IMR-90 (cell line): ENCODE measurements at regions not wholly inside any gene's neighbourhood (a gene's known extent, or its start where the extent isn't known, plus 50 kb on each side); places are given as distances from the start of the nearest gene placed in this dataset.

ENCODE experiments used
- ATAC-seq: fragments of 200-7000 bp; cut with Tn5 transposase; 2 replicates; pipeline ENCODE4 v1.9.1; 2020; ENCODE audit warnings: low read depth, mild to moderate bottlenecking, moderate library complexity
- BruUV-seq: library from RNA; stranded (reverse); fragments of 400-500 nt; replicated peaks from 2 replicates; lab custom pipeline; 2021; lab: Mats Ljungman, UMichigan
- CTCF ChIA-PET: fragments of 300-600 bp; formaldehyde crosslinking; extraction: SDS; loops from one replicate; lab custom pipeline; 2021; ENCODE audit warnings: antibody characterized with exemption; lab: Yijun Ruan, JAX
- POLR2A ChIA-PET: fragments of 300-600 bp; sonication (Branson Sonifier 250); formaldehyde crosslinking; loops from one replicate; lab custom pipeline; 2022; ENCODE audit warnings: antibody characterized with exemption; ENCODE audit not compliant: unreplicated experiment; lab: Charles Lee
- DNase-seq: peaks from one replicate; pipeline ENCODE4 v3.0.0; 2013
- H2AFZ ChIP-seq: replicated peaks from 2 replicates; pipeline ENCODE3; 2013; ENCODE audit warnings: low read length, mild to moderate bottlenecking; ENCODE audit not compliant: poor library complexity
- H2AK5ac ChIP-seq: 2 replicates; pipeline ENCODE4 v1.6.1; 2013; ENCODE audit warnings: low read depth, low read length, inconsistent platforms
- H2AK9ac ChIP-seq: replicated peaks from 2 replicates; pipeline ENCODE3; 2013; ENCODE audit warnings: mild to moderate bottlenecking, low read depth, low read length, moderate library complexity; ENCODE audit not compliant: poor library complexity
- H2BK120ac ChIP-seq: 2 replicates; pipeline ENCODE4 v1.6.1; 2013; ENCODE audit warnings: low read depth, low read length, inconsistent platforms
- H2BK15ac ChIP-seq: 3 replicates; pipeline ENCODE4 v1.6.1; 2013; ENCODE audit warnings: low read depth, low read length, inconsistent platforms
- H2BK20ac ChIP-seq: 2 replicates; pipeline ENCODE4 v1.6.1; 2013; ENCODE audit warnings: low read depth, mild to moderate bottlenecking, inconsistent platforms, low read length, moderate library complexity
- H2BK5ac ChIP-seq: 2 replicates; pipeline ENCODE4 v1.6.1; 2013; ENCODE audit warnings: mild to moderate bottlenecking, low read depth, low read length, inconsistent platforms; ENCODE audit not compliant: poor library complexity, severe bottlenecking
- H3K14ac ChIP-seq: replicated peaks from 2 replicates; pipeline ENCODE4 v1.6.1; 2013; ENCODE audit warnings: low read depth, low read length, inconsistent platforms
- H3K18ac ChIP-seq: 2 replicates; pipeline ENCODE4 v1.6.1; 2013; ENCODE audit warnings: low read depth, low read length, control low read depth
- H3K23ac ChIP-seq: 2 replicates; pipeline ENCODE4 v1.6.1; 2013; ENCODE audit warnings: low read depth, low read length, inconsistent platforms
- H3K27ac ChIP-seq: 2 replicates; pipeline ENCODE4 v1.5.1; 2013; ENCODE audit warnings: mild to moderate bottlenecking, control low read depth, low read length; ENCODE audit not compliant: insufficient read depth
- H3K27me3 ChIP-seq: 2 replicates; pipeline ENCODE4 v1.6.1; 2013; ENCODE audit warnings: low read length; ENCODE audit not compliant: control insufficient read depth, insufficient read depth
- H3K36me3 ChIP-seq: 2 replicates; pipeline ENCODE4 v1.6.1; 2013; ENCODE audit warnings: low read length, mixed read lengths; ENCODE audit not compliant: control insufficient read depth, insufficient read depth
- H3K4ac ChIP-seq: 2 replicates; pipeline ENCODE4 v1.6.1; 2013; ENCODE audit warnings: low read depth, low read length, inconsistent platforms
- H3K4me1 ChIP-seq: 2 replicates; pipeline ENCODE4 v1.6.1; 2013; ENCODE audit warnings: low read length, mixed read lengths; ENCODE audit not compliant: control insufficient read depth, insufficient read depth
- H3K4me2 ChIP-seq: 2 replicates; pipeline ENCODE4 v1.6.1; 2013; ENCODE audit warnings: low read depth, mild to moderate bottlenecking, control low read depth, low read length, moderate library complexity
- H3K4me3 ChIP-seq: 2 replicates; pipeline ENCODE4 v1.5.1; 2013; ENCODE audit warnings: low read depth, mild to moderate bottlenecking, control low read depth, low read length, moderate library complexity; ENCODE audit not compliant: insufficient read depth
- H3K56ac ChIP-seq: 2 replicates; pipeline ENCODE4 v1.6.1; 2013; ENCODE audit warnings: low read length, inconsistent platforms; ENCODE audit not compliant: insufficient read depth; ENCODE audit errors: extremely low read depth
- H3K79me1 ChIP-seq, 2 experiments: 2 replicates each; pipeline ENCODE4 v1.6.1; 2013; ENCODE audit warnings: low read length in 2 of 2, inconsistent platforms in 1 of 2, low read depth in 1 of 2
- H3K9ac ChIP-seq: 2 replicates; pipeline ENCODE4 v1.6.1; 2013; ENCODE audit warnings: low read depth, low read length, control low read depth
- H3K9me1 ChIP-seq: 2 replicates; pipeline ENCODE4 v1.6.1; 2013; ENCODE audit warnings: low read length, inconsistent platforms; ENCODE audit not compliant: insufficient read depth
- H3K9me3 ChIP-seq: 2 replicates; pipeline ENCODE4 v1.6.1; 2013; ENCODE audit warnings: low read length; ENCODE audit not compliant: control insufficient read depth, insufficient read depth
- H4K20me1 ChIP-seq: 2 replicates; pipeline ENCODE4 v1.6.1; 2013; ENCODE audit warnings: low read length, inconsistent platforms; ENCODE audit not compliant: insufficient read depth
- H4K5ac ChIP-seq: 2 replicates; pipeline ENCODE4 v1.6.1; 2013; ENCODE audit warnings: mild to moderate bottlenecking, low read depth, low read length, control low read depth
- H4K8ac ChIP-seq, 2 experiments: 2 replicates each; pipeline ENCODE4 v1.6.1; 2013; ENCODE audit warnings: low read depth in 2 of 2, low read length in 2 of 2, control low read depth in 1 of 2, inconsistent platforms in 1 of 2
- H4K91ac ChIP-seq: 2 replicates; pipeline ENCODE4 v1.6.1; 2013; ENCODE audit warnings: low read depth, low read length, inconsistent platforms; ENCODE audit not compliant: insufficient read depth
- BHLHE40 ChIP-seq: fragments of 150-350 bp; IDR thresholded peaks from 2 replicates; pipeline ENCODE4 v1.6.1; 2016; ENCODE audit warnings: mild to moderate bottlenecking, low read depth, low read length
- CEBPB ChIP-seq: IDR thresholded peaks from 2 replicates; pipeline ENCODE4 v1.6.1; 2012; ENCODE audit warnings: low read depth, low read length, improper control_type of control experiment
- CHD1 ChIP-seq: IDR thresholded peaks from 2 replicates; pipeline ENCODE4 v1.6.1; 2012; ENCODE audit warnings: low read depth, low read length, improper control_type of control experiment
- CTCF ChIP-seq: conservative IDR thresholded peaks from 2 replicates; pipeline ENCODE4 v1.5.1; 2012; ENCODE audit warnings: mild to moderate bottlenecking, low read depth, low read length, improper control_type of control experiment
- FOS ChIP-seq: fragments of 150-350 bp; IDR thresholded peaks from 2 replicates; pipeline ENCODE4 v1.6.1; 2016; ENCODE audit warnings: low read depth, low read length
- MAFK ChIP-seq: IDR thresholded peaks from 2 replicates; pipeline ENCODE4 v1.6.1; 2012; ENCODE audit warnings: low read depth, low read length, improper control_type of control experiment
- MAZ ChIP-seq: IDR thresholded peaks from 2 replicates; pipeline ENCODE4 v1.6.1; 2012; ENCODE audit warnings: low read depth, mild to moderate bottlenecking, low read length, improper control_type of control experiment, moderate library complexity, borderline replicate concordance
- MXI1 ChIP-seq: IDR thresholded peaks from 2 replicates; pipeline ENCODE4 v1.6.1; 2012; ENCODE audit warnings: low read depth, mild to moderate bottlenecking, low read length, moderate library complexity, borderline replicate concordance
- NFE2L2 ChIP-seq: fragments of 150-350 bp; IDR thresholded peaks from 2 replicates; pipeline ENCODE4 v1.6.1; 2016; ENCODE audit warnings: low read depth, mild to moderate bottlenecking, low read length
- POLR2A ChIP-seq: IDR thresholded peaks from 2 replicates; pipeline ENCODE4 v1.6.1; 2012; ENCODE audit warnings: mild to moderate bottlenecking, low read depth, low read length
- RAD21 ChIP-seq: IDR thresholded peaks from 2 replicates; pipeline ENCODE4 v1.6.1; 2012; ENCODE audit warnings: low read length, improper control_type of control experiment
- RCOR1 ChIP-seq: IDR thresholded peaks from 2 replicates; pipeline ENCODE4 v1.6.1; 2012; ENCODE audit warnings: mild to moderate bottlenecking, low read length, improper control_type of control experiment; ENCODE audit not compliant: insufficient replicate concordance
- RFX5 ChIP-seq: IDR thresholded peaks from 2 replicates; pipeline ENCODE4 v1.8.0; 2012; ENCODE audit warnings: low read depth, mild to moderate bottlenecking, low read length, moderate library complexity
- SMC3 ChIP-seq: fragments of 150-350 bp; IDR thresholded peaks from 2 replicates; pipeline ENCODE4 v1.6.1; 2016; ENCODE audit warnings: low read depth, mild to moderate bottlenecking, antibody characterized with exemption, low read length, moderate library complexity
- USF2 ChIP-seq: fragments of 150-350 bp; IDR thresholded peaks from 2 replicates; pipeline ENCODE4 v1.6.1; 2017; ENCODE audit warnings: mild to moderate bottlenecking, antibody characterized with exemption, low read length, low read depth
- WGBS, 2 experiments: methylation state at CpG; one replicate each; pipeline versions ENCODE4 v1.1.5 to v1.1.7; 2013; ENCODE audit warnings: missing lambda C conversion rate in 2 of 2; ENCODE audit not compliant: insufficient read length in 1 of 2; ENCODE audit errors: extremely low coverage in 2 of 2; 5-methylcytosine and 5-hydroxymethylcytosine counted together
- dilution Hi-C: fragments of 300-500 bp; cut with HindIII; formaldehyde crosslinking; loops from one replicate; pipeline ENCODE4 v1.14.3; 2018; ENCODE audit warnings: low sequenced_read_pairs; ENCODE audit not compliant: unreplicated experiment
- in situ Hi-C: fragments of 300-500 bp; cut with MboI; formaldehyde crosslinking; loops from 3 replicates; pipeline ENCODE4 v1.14.3; 2019; ENCODE audit warnings: low sequenced_read_pairs, inconsistent platforms, mixed read lengths
- intact Hi-C: fragments of 100-400 bp; cut with micrococcal nuclease; formaldehyde crosslinking; loops from 2 replicates; pipeline ENCODE4 v1.10.0; 2022
- TF ChIP-seq, protein P1 (sequence below): fragments of 150-350 bp; IDR thresholded peaks from 2 replicates; pipeline ENCODE4 v1.6.1; 2016; ENCODE audit warnings: low read depth, mild to moderate bottlenecking, low read length, moderate library complexity, borderline replicate concordance

DNA sequence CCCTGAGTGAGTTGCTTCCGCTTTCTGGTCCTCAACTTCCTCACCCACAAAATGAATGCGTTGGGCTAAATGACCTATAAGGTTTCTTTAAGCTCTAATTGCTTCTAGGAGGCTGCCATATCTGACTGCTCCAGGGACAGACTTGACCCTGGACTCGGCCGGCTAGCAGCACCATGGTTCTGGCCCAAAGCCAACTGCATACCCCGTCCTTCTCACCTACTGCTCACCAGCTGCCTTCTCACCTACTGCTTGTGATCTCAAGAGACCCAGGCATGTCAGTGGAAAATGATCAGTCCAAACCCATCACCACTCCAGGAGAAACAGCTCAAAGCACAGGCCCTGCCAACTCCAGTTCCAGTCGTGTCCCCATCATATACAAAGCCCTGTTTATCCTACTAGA is 124.3 kb upstream of the IRX5 start:
- Histone ChIP-seq H3K9me3 (peaks cover 2% of the 10 kb centered on the region; the same call in 1 of the 2 replicates), H3K36me3 (no peaks in the 10 kb centered on the region), H3K4me3 (no peak overlapping the region), H3K4me2 (no peak overlapping the region), H2AFZ (no peak overlapping the region), H3K23ac (no peak overlapping the region), H2BK5ac (no peak overlapping the region), H2BK120ac (no peak overlapping the region), H2AK5ac (no peak overlapping the region), H3K4me1 (no peaks in the 10 kb centered on the region), H2AK9ac (no peak overlapping the region), H2BK15ac (no peak overlapping the region), H3K79me1 (no peaks in the 10 kb centered on the region), H3K14ac (no peak overlapping the region), H3K4ac (no peak overlapping the region), H4K8ac (no peak overlapping the region), H4K91ac (no peak overlapping the region), H3K9me1 (no peaks in the 10 kb centered on the region), H3K56ac (no peak overlapping the region), H3K27me3 (no peaks in the 10 kb centered on the region), H3K27ac (no peak overlapping the region), H3K9ac (no peak overlapping the region), H4K5ac (no peak overlapping the region), H3K18ac (no peak overlapping the region), H2BK20ac (no peak overlapping the region), H4K20me1 (no peaks in the 10 kb centered on the region)
- no TSS peak for BruUV-seq
- ChIA-PET POLR2A (no interaction called here), CTCF (no interaction called here)
- dilution Hi-C loops (no loop called here), intact Hi-C loops (no loop called here), in situ Hi-C loops (no loop called here)
- ATAC-seq (no peak), DNase-seq (no peak)
- TF ChIP-seq MXI1: no peak
- no peak for TF ChIP-seq CEBPB
- no peak for TF ChIP-seq RCOR1
- TF ChIP-seq MAFK: no peak
- no peak for TF ChIP-seq MAZ
- no peak for TF ChIP-seq USF2
- no peak for TF ChIP-seq POLR2A
- no peak for TF ChIP-seq FOS
- TF ChIP-seq RAD21: no peak
- TF ChIP-seq CTCF: no peak
- TF ChIP-seq, protein P1, sequence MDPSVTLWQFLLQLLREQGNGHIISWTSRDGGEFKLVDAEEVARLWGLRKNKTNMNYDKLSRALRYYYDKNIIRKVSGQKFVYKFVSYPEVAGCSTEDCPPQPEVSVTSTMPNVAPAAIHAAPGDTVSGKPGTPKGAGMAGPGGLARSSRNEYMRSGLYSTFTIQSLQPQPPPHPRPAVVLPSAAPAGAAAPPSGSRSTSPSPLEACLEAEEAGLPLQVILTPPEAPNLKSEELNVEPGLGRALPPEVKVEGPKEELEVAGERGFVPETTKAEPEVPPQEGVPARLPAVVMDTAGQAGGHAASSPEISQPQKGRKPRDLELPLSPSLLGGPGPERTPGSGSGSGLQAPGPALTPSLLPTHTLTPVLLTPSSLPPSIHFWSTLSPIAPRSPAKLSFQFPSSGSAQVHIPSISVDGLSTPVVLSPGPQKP: no peak
- TF ChIP-seq NFE2L2: no peak
- no peak for TF ChIP-seq CHD1
- no peak for TF ChIP-seq SMC3
- TF ChIP-seq RFX5: no peak
- no peak for TF ChIP-seq BHLHE40
- 36% methylated on average over 3 of the region's 6 CpGs; no CpG with 5 or more reads in 1 of the 2 experiments for WGBS, 2 experiments
